ENCODE measurements at regions not wholly inside any gene's neighbourhood (a gene's known extent, or its start where the extent isn't known, plus 50 kb on each side); places are given as distances from the start of the nearest gene placed in this dataset.
"Not testable (repeated sequence)": the region's sequence is repeated elsewhere in the genome, so short reads cannot be mapped to it uniquely, and the experiment has no call there.

DNA sequence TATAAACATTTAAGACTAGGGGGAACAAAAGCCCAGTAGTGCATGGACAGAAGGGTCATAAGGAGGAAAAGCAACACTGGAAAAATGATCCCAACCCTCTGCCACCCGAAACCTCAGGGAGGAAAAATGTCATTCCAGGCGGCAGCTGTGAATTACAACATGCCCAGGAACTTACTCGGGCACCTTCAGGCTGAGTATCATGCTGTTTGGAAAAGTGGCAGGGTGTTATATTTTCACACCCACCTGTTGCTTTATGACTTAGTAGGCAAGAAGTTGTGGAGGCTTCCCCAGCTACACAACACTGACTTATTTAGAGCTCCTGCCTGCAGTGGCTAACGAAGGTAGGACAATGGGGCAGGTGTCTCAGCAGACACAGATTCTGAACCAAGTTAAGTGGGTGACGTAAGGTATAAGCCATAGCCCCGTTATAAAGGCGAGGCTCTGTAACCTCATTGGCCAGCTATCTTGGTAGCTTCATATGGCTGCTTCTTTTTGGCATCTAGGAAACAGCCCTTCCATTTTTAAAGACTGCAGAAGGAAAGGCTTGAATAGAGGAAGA is 96.1 kb upstream of the IFNG-AS1 start:
- DNase-seq (ENCODE audit: low read depth in 1 of 2, low spot score in 1 of 2), result no peak

DNA sequence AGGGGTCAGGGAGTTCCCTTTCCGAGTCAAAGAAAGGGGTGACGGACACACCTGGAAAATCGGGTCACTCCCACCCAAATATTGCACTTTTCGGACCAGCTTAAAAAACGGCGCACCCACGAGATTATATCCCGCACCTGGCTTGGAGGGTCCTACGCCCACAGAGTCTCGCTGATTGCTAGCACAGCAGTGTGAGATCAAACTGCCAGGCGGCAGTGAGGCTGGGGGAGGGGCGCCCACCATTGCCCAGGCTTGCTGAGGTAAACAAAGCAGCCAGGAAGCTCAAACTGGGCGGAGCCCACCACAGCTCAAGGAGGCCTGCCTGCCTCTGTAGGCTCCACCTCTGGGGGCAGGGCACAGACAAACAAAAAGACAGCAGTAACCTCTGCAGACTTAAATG is 88.8 kb upstream of the IFNG-AS1 start:
- DNase-seq (ENCODE audit: low read depth in 1 of 2, low spot score in 1 of 2), result not testable (repeated sequence)

DNA sequence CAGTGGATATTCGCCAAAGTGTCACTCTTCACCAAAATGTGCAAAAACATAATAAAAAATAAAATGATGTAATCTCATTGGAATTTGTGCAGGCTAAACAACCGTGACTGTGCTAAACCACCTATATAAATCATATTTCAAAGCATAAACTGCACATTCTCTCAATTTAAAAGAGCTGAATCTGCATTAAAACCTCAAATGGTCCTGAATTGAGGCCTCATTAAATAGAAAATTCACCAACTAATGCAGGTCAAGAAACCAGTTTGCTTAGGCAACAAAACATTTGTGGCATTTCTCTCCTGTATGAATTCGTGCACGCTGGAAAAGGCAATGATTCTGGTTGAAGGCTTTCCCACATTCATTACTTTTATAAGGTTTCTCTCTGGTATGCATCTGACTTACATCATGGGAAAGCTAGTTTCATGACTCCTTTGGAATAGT is 80.1 kb upstream of the IFNG-AS1 start:
- no peak for DNase-seq (ENCODE audit: low read depth in 1 of 2, low spot score in 1 of 2)

DNA sequence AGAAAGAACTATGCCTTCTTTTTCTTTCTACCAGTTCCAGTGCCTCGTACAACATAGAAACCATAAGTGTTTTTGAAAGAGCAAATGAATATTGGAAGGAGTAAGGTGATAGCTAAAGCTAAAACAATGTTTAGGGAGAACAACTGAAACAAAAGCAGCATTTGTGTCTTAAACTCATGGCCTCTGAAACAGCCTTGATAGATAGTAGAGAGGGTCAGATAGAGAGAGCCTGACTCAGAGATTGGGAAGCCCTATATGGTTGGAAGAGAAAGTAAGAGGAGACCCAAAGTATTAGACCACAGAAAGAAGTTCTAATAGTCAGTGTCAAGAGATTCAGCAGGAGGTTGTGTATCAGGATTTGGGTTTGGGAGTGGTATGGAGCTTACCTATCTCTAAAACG is 79.6 kb upstream of the IFNG-AS1 start:
- no peak for DNase-seq (ENCODE audit: low read depth in 1 of 2, low spot score in 1 of 2)

DNA sequence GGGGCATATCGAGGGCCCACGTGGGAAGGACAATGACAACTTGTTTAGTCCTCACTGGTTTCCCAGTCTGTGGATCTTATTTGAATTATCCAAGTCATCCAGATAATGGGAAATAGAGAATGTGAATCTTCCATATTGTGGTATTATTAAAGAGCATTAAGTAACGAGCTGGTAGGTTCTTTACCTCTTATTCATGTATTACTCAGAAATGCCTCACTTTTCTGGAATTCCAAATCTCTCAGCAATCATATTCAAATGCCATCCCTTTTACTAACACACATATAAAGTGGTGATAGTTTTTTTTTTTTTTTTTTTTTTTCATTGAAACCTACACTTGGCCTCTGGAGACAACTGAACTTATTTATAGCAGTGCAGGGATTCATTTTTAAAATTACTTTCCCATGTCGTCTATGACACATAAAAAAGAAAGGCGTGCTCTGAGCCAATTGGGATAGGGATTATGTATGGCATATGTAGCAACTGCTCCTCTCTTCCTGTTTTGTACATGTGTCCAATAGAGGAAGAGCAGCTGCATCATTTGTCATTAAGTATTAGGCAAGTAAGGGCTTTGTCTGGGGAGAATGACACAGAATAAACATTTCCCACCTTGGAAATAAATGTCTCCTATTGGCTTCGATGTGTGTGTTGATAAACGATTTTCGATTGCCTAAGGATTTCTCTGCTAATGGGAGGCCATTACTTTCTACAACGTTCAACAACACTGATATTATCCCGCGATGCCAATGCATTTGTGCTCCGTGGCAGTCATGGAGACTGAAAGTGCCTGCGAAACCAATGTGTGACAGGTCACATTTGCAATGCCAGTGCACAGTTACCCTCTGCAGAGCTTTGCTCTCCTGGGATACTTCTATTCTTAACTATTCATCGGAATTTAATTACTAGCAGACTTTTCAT is 78.6 kb upstream of the IFNG-AS1 start:
- DNase-seq (ENCODE audit: low read depth in 1 of 2, low spot score in 1 of 2), result no peak

DNA sequence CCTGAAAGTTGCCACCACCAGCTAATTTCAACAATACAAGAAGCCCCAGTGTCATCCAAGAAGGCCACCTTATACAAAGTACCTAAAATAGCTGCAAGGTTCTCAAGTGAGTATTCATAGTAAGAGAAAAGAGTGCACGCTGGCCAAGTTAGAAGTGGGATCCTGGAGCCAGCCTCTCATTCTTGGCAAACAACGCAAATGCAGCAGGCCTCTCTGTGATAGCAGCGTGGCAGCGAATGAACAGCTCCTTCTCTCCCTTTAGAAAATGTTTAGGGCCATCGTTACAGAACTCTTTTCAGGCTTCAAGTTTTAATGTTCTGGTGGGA is 78.0 kb upstream of the IFNG-AS1 start:
- DNase-seq (ENCODE audit: low read depth in 1 of 2, low spot score in 1 of 2), result no peak

DNA sequence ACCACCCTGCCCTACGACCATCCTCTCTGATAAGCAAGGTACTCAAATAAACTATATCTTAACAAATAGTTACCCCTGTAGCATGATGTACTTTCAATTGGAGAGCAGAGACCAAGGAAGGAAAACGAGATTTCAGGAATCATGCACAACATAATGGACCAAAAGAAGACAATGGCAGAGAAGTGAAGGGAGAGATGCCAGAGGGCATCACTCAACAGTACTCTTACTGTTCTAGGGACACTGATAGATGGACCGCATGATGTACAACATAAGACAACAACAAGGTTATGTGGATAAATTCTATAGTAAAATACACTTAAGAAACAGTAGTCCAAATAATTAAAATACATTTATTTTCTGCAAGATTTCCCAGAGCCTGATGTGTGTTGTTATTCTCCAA is 77.5 kb upstream of the IFNG-AS1 start:
- no peak for DNase-seq (ENCODE audit: low read depth in 1 of 2, low spot score in 1 of 2)

DNA sequence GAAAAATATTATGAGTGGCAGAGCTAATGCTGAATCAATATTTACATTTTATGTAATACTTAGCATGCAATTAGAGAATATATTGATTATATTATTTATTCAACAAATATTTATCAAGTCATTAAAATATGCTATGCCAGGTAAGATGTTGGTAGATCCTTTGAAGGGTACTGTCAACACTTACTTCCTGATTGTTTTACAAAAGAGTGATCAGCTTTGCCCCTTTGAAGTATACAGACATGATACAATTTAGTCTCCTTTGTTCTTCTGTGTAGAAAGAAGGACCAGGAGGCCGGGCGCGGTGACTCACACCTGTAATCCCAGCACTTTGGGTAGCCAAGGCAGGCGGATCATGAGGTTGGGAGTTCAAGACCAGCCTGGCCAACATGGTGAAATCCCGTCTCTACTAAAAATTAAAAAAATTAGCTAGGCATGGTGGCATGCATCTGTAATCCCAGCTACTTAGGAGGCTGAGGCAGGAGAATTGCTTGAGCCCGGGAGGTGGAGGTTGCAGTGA is 73.9 kb upstream of the IFNG-AS1 start:
- DNase-seq (ENCODE audit: low read depth in 1 of 2, low spot score in 1 of 2), result no peak

DNA sequence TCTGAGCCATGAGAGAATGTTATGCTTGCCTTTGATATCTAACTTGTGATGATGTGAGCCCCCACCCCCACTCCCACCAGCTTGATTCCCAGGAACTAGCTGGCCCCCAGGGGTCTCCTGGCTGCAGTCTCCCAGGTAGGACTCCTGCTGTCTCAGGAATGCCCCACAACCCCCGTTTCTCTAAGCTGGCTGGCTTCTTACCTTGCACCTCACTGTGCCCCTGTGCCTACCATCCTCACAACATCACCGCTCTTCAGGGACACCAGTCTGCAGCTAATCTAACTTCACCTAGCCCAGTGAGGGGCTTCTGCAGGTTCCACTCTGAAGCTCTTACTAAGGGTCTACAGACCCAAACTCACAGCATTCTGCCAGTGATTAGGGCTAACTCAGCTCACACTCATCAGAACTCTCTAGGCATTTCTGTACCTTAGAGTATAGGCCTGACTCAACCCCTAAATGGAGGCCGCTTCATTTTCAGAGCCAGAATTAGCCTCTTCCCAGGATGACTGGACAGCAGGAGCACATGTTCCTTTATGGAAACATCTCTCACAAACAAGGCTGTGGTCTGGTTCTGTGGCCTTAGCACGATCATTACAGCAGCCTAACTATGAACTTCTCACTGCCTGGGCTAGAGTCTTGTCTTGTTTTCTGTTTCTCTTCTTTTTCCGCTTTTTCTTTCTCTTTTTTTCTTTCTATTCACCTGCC is 72.8 kb upstream of the IFNG-AS1 start:
- no peak for DNase-seq (ENCODE audit: low read depth in 1 of 2, low spot score in 1 of 2)

DNA sequence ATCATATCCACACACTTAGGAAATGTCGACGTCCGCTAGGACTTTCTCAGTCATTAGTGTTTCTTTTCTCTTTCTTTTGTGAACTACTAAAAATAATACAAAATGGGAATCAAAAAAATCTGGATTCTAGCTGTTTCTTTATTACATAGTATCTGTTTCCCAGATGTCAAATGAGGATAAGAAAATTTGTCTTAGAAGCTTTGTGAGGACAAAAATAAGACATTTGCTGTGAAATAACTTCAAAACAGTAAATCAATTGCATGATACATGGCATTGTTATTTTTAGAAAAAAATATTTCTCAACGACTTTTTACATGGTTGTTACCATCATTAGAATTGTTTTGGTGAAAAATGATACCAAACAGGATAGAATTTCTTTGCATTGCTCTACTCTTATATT is 71.4 kb upstream of the IFNG-AS1 start:
- DNase-seq (ENCODE audit: low read depth in 1 of 2, low spot score in 1 of 2), result no peak

DNA sequence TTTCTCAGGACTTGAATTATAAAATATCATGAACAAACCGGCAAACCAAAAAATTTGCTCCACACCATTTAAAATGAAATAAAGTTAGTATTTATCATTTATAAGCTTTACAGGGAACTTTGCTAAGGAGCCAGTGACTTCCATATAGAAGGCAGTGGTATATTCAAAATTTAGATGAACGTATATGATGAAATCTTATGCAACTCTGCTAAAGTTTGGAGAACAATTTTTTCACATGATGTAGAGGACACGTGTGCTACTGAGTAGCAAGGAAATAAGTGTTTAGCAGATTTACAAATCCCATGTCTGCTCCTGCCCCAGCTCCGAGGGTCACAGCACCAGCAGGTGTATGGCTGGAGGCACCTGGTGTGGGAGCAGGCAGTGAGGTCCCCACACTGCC is 70.8 kb upstream of the IFNG-AS1 start:
- DNase-seq (ENCODE audit: low read depth in 1 of 2, low spot score in 1 of 2), result no peak

DNA sequence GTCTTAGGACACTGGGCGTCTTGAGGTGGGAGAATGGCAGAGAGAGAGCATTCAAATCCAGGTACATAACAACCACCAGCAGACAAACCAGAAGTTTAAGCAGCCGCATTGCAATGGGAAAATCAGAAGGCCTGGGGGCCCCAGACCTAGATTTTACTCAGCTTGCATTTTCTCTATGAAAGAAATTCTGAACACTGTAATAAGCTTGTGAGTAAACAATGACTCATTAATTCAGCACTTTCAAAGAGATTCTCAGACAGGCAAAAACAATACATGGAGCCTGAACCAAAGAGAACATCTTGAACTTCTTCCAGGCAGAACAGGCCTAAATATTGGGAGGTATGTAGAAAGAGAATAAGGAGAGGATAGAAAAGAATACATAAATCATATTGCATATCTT is 69.8 kb upstream of the IFNG-AS1 start:
- no peak for DNase-seq (ENCODE audit: low read depth in 1 of 2, low spot score in 1 of 2)

DNA sequence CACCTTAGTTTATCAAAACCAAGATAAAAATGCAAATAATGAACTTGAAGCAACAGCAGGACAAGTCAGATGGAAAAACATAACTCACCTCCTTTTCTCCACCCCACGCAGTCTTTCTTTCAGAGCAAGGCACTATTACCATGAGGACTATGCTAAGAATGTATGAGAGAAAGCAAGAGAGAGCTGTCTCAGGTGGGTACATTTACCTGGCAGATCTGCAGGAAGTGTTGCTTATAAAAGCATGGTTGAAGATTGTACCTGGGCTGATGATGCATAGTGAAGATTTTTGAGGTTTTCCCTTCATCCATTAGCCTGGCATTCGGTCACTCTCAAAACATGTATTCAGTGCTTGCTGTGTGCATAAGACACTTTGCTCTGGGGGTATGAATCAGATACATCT is 68.8 kb upstream of the IFNG-AS1 start:
- DNase-seq (ENCODE audit: low read depth in 1 of 2, low spot score in 1 of 2), result no peak

DNA sequence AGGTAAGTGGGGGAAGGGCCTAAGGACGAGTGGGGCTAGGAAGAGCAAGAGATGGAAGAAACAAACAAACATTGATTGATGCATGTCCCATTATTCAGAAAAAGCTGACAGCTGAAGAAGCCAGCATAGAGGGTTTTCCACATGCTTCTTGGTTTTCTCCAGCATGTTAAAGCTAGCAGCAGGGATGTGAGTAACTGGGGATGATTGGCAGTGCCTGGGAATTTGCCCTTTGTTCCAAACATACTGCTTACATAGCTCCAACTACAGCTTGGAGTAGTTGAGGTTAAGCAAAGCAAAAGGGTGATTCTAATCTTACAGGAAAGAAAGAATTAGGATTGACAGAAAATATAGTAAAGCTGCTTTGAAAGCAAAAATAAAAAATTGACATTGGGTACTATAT is 68.0 kb upstream of the IFNG-AS1 start:
- DNase-seq (ENCODE audit: low read depth in 1 of 2, low spot score in 1 of 2), result no peak

DNA sequence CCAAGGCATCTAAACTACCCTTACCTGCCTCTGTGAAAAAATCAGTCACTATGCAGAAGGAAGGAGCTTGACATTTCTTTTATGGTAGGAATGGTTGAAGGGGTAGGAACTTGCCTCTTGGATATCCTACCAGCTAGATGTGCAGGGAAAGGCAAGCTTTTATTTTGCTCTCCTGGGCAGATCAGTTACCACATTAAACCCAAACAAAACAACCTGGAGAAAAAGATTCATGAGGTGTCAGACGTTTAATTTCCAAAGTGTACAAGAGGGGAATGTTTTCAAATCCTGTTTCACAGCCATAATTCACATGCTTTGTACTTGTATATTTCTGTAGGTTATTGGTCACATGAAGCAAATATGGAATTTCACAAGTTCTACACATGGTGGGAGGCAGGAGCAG is 67.0 kb upstream of the IFNG-AS1 start:
- no peak for DNase-seq (ENCODE audit: low read depth in 1 of 2, low spot score in 1 of 2)

DNA sequence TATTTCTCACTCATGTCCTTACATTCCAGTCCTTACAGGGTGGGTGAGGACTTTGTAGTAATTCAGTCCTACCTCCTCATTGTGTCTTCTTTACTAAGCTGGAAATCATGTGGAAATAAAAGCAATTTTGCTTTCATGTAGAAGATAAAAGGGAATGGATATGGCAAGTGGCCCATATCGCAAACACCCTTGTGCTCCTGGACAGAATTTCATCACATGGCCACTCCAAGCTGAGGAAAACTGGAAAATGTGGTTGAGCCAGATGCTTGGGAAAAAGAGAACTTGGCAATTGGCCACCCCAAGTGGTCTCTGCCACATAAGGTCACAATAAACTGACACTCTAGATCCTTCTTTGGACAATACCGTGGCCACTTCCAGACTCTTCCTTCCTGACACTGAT is 64.2 kb upstream of the IFNG-AS1 start:
- no peak for DNase-seq (ENCODE audit: low read depth in 1 of 2, low spot score in 1 of 2)

DNA sequence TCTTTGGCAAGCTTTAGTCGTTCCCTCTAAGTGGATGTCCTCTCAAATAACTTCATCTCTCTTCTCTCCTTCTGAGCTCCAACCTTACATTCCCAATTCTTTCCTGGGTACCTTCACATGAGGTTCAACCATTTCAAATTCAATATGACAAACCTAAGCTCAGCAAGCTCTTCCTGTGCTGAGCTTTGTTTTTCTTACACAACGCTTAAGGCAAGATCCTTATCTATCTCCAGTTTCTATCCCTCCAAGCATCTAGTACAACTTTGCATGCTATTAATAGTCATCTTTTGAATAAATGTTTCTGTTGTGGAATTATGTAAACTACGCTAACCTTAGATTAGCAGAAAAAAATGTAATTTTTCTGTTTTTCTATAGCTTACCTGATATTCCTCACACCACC is 63.7 kb upstream of the IFNG-AS1 start:
- DNase-seq (ENCODE audit: low read depth in 1 of 2, low spot score in 1 of 2), result no peak

DNA sequence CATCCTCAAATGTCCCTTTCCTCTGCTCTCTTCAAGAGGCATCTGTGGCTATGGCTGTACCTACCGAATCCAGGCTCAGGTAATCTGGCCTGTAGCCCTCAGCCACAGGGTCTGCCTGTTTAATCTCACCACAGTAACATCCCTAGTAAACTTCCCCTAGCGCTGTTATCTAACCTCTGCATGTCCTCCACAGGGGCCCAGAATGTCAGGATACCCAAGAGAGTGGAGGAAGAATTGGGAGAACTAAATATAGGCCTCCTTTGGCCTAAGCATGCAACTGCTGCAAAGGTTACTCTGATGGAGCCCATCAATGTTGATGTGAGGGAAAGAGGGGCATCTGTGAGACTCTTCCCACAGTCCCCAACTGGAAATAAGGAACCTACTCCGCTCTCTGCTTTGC is 63.2 kb upstream of the IFNG-AS1 start:
- DNase-seq (ENCODE audit: low read depth in 1 of 2, low spot score in 1 of 2), result no peak

DNA sequence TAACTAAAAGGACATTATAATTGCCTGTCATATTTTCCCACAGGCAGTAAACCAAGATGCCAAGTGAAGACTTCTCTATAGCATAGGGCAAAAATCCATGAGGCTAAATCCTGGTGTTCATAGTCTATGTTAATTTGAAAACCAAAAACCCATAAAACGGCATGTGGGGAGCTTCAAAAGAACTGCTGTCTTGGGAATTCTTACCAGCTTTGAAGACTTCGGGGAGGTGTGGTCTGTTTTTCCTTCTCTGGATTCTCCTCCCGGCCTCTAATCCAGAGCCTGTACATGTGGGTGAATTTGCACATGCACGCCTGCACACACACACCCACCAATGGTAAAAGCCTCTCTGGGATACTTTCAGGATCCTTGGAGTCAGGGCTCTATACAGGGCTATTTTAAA is 61.9 kb upstream of the IFNG-AS1 start:
- no peak for DNase-seq (ENCODE audit: low read depth in 1 of 2, low spot score in 1 of 2)

DNA sequence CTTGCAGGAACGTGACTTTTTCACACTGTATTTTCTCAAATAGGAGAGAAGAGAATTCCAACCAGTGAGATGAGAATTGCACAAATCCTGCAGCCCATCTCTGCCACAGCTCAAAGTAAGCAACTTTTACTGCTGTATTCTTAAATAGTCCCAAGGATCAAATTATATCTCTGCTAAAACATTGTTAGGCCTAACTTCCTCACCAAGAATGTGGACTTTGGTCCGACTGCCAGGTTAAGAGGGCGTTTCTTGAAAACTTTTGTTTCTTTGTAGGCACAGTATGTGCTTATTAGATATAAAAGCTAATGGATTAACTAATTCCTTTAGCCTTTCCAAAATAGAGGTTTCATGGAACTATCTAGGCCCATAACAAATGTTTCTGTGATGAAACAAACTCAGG is 61.4 kb upstream of the IFNG-AS1 start:
- no peak for DNase-seq (ENCODE audit: low read depth in 1 of 2, low spot score in 1 of 2)

DNA sequence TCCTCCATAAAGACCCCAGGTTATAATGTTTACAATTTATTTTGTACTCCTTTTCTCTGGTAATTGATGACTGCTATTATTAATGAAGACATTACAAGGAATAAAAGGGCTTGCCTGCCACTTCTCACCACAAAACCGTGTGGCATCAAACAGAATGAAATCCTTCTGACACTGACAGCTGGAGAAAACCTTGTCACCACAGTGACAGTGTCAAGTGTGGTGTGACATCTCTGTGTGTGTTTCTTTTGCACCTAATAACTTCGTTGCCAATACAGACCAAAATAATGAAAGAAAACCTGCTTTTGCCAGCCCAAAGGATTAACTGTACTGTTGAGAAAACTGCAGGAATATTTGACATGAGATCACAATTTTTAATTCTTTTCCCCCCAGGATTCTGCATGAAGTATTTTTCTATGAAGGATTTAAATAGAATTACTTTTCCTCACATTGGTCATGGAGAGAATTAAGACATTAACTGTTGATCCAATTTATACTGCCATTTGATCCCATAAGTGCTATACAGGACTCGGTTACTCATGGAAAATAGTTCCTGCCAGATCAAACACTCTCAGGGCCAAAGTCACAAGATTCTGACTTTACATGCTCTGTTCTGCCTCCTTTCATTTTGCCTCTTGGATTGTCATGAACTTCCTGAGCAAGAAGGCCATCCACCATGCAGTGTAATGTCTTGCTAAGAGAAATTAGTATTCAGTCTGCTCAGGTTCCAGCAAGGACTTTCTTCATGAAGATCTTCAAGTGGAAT is 60.4 kb upstream of the IFNG-AS1 start:
- DNase-seq (ENCODE audit: low read depth in 1 of 2, low spot score in 1 of 2), result no peak

DNA sequence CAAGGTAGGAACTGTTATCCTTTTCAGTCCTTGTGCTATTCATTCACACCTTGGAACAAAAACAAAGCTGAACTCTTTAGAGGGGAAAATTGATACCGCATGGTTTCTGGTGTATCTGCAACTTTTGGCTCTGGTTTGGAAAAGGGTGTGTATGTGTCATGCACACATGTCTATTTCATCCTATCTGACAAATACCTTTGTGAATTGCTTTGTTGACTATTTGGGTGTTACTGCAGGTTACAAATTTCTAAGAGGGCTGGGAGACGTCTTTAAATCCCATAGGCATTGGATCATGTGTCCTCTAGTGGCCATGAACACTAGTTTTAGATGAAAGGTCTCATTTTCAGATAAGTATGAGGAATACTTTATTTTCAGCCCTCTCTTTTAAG is 59.9 kb upstream of the IFNG-AS1 start:
- DNase-seq (ENCODE audit: low read depth in 1 of 2, low spot score in 1 of 2), result no peak
